Aorta (tissue), 5 donors: ENCODE measurements at regions not wholly inside any gene's neighbourhood (a gene's known extent, or its start where the extent isn't known, plus 50 kb on each side); places are given as distances from the start of the nearest gene placed in this dataset.

Experiments used
- ATAC-seq: fragments of 200-7000 bp; cut with Tn5 transposase; one replicate; pipeline ENCODE4 v1.9.1; 2022; ENCODE audit warnings: moderate library complexity; ENCODE audit not compliant: low FRiP score
- DNase-seq, 2 donors: peaks; one replicate each; pipeline ENCODE4 v3.0.0-alpha.2; 2020
- H3K27ac ChIP-seq, 2 donors: one replicate each; pipeline ENCODE4 v1.5.1; 2013; ENCODE audit warnings: low read length in 2 of 2, mild to moderate bottlenecking in 2 of 2, moderate library complexity in 2 of 2, control low read depth in 1 of 2, inconsistent platforms in 1 of 2, low read depth in 1 of 2
- H3K27me3 ChIP-seq, 2 donors: one replicate each; pipeline ENCODE4 v1.6.1; 2013; ENCODE audit warnings: control low read depth in 1 of 2, low read length in 1 of 2, mild to moderate bottlenecking in 1 of 2, moderate library complexity in 1 of 2; ENCODE audit not compliant: insufficient read depth in 2 of 2, control insufficient read depth in 1 of 2
- H3K36me3 ChIP-seq, 2 donors: one replicate each; pipeline ENCODE4 v1.6.1; 2013; ENCODE audit warnings: control low read depth in 1 of 2, low read length in 1 of 2, mild to moderate bottlenecking in 1 of 2; ENCODE audit not compliant: insufficient read depth in 2 of 2, control insufficient read depth in 1 of 2
- H3K4me1 ChIP-seq, 2 donors: one replicate each; pipeline ENCODE4 v1.6.1; 2013; ENCODE audit warnings: low read length in 2 of 2, control low read depth in 1 of 2, mild to moderate bottlenecking in 1 of 2, moderate library complexity in 1 of 2; ENCODE audit not compliant: insufficient read depth in 2 of 2, control insufficient read depth in 1 of 2
- H3K4me3 ChIP-seq, 2 donors: one replicate each; pipeline ENCODE4 v1.5.1; 2013; ENCODE audit warnings: low read length in 2 of 2, control low read depth in 1 of 2, mild to moderate bottlenecking in 1 of 2
- H3K9me3 ChIP-seq: one replicate; pipeline ENCODE4 v1.6.1; 2013; ENCODE audit warnings: mild to moderate bottlenecking, low read length; ENCODE audit not compliant: control insufficient read depth
- whole genome bisulfite sequencing, 2 donors: extraction: QIAGEN DNeasy Blood & Tissue Kit; methylation state at CpG; one replicate each; pipeline ENCODE4 v1.1.7; 2013; 5-methylcytosine and 5-hydroxymethylcytosine counted together
- intact Hi-C, 2 donors: fragments of 100-400 bp; cut with DNase I; formaldehyde crosslinking; loops; one replicate each; pipeline versions ENCODE4 v1.14.2 to v1.15.0; 2022
- donor health status: healthy with polysubstance abuse.
- donor health status: Bipolar disorder and iron deficiency.
- donor health status: DM: no; HTN: no; CAD: no.
- donor health status: DM: no; HTN: no; CAD: no.
- donor health status: DM: yes; HTN: yes; CAD: no.

DNA sequence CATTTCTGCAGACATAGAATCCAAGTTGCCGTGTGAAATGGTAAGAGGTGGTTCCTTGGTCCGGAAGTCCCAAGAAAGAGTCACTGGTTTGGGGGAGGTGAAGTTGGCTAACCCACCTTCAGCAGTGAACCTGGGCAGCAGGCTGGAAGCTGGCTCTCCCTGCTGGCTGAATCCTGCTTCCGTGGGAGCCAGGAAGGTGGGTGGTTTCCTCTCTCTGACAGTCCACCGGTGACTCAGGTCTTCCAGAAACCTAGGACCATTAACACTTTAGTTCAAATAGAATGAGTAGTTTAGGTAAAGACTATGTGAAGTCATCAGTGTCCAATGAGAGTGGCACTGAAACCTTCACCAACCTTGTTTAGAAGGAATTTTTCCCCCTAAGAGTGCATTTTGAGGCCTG is 87.4 kb upstream of the CACNA2D3 start:
- Histone ChIP-seq H3K4me3 (no peak overlapping the region), H3K4me1 (no peaks in the 10 kb centered on the region), H3K9me3 (no peaks in the 10 kb centered on the region), H3K27ac (no peak overlapping the region), H3K36me3 (no peaks in the 10 kb centered on the region), H3K27me3 (no peaks in the 10 kb centered on the region)
- intact Hi-C loops, result no loop called here
- ATAC-seq (no peak), DNase-seq (no peak)
- WGBS, 2 donors, result 67 to 76% methylated on average over 4 of the region's 4 CpGs

GRCh38 chr3:54033761-54034160 is 88.6 kb upstream of the CACNA2D3 start:
- DNase-seq (no peak), ATAC-seq (no peak)
- H3K27ac ChIP-seq, result no peak overlapping the region
- intact Hi-C loops, result no loop called here
- no peaks in the 10 kb centered on the region for H3K4me1 ChIP-seq
- H3K27me3 ChIP-seq, result no peaks in the 10 kb centered on the region
- H3K4me3 ChIP-seq, result no peak overlapping the region
- no peaks in the 10 kb centered on the region for H3K36me3 ChIP-seq
- H3K9me3 ChIP-seq, result no peaks in the 10 kb centered on the region
- 69 to 77% methylated on average over 17 of the region's 17 CpGs for WGBS, 2 donors

DNA sequence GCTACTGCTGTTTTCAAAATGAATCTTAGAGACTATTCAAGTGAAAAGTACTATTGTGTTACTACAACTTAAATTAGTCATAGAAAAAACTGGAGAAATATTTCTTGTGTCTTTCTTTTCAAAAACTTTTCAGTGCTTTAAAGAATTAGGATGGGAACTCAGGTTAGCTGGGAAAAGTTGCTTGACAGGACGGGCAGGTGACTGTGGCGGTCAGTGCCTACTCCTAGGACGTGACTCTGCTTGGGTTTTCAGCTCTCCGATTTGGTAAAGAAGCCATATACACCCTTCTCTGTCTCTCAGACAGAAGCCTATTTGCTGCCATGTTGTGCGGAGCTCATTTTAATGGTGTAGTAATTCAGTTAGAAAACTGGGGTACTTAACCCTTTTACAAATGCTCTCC is 89.8 kb upstream of the CACNA2D3 start:
- intact Hi-C loops, result no loop called here

GRCh38 chr3:54028372-54028771 is 94.0 kb upstream of the CACNA2D3 start:
- DNase-seq, result no peak
- intact Hi-C loops, result no loop called here
- no peak overlapping the region for H3K4me3 ChIP-seq
- ATAC-seq, result no peak
- H3K4me1 ChIP-seq, result no peaks in the 10 kb centered on the region
- no peaks in the 10 kb centered on the region for H3K27me3 ChIP-seq
- H3K27ac ChIP-seq, result no peak overlapping the region
- H3K36me3 ChIP-seq, result no peaks in the 10 kb centered on the region
- no peaks in the 10 kb centered on the region for H3K9me3 ChIP-seq
- WGBS, 2 donors, result 90 to 91% methylated on average over 5 of the region's 5 CpGs

More for the DNA sequence above, 89.8 kb upstream of the CACNA2D3 start:
- no peak for ATAC-seq
- Histone ChIP-seq H3K4me3 (no peak overlapping the region), H3K36me3 (no peaks in the 10 kb centered on the region), H3K27ac (no peak overlapping the region), H3K27me3 (no peaks in the 10 kb centered on the region), H3K4me1 (no peaks in the 10 kb centered on the region), H3K9me3 (no peaks in the 10 kb centered on the region)
- DNase-seq, result no peak
- 87 to 89% methylated on average over 5 of the region's 5 CpGs for WGBS, 2 donors

GRCh38 chr3:54026543-54026942 is 95.8 kb upstream of the CACNA2D3 start:
- DNase-seq, result no peak
- no peaks in the 10 kb centered on the region for H3K9me3 ChIP-seq
- H3K27ac ChIP-seq, result no peak overlapping the region
- no peak for ATAC-seq
- 1 to 5% methylated on average over 2 of the region's 2 CpGs for WGBS, 2 donors
- intact Hi-C loops, result no loop called here
- H3K4me3 ChIP-seq, result no peak overlapping the region
- H3K27me3 ChIP-seq, result no peaks in the 10 kb centered on the region
- no peaks in the 10 kb centered on the region for H3K36me3 ChIP-seq
- no peaks in the 10 kb centered on the region for H3K4me1 ChIP-seq

DNA sequence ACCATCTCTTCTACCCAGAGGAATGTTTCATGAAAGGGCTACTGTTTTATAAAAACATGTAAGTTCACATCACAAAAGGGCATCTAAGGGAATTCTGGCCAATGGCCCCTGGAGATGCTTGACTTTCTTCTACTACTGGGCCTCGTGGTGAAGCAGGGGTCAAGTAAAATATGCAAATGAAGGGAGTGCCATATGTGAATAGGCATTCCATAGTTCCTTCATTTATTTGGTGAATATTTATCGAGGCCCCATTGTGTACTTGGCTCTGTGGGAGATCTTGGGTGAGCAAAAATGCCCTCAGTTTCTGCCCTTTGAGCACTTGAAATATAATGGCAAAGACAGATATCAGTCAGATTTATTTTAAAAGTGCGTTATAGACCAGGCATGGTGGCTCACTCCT is 101.3 kb upstream of the CACNA2D3 start:
- no peak for ATAC-seq
- intact Hi-C loops, result no loop called here
- H3K27ac ChIP-seq, result no peak overlapping the region
- no peaks in the 10 kb centered on the region for H3K36me3 ChIP-seq
- no peak for DNase-seq
- H3K27me3 ChIP-seq, result no peaks in the 10 kb centered on the region
- no peaks in the 10 kb centered on the region for H3K4me1 ChIP-seq
- 79 to 82% methylated on average over 3 of the region's 3 CpGs for WGBS, 2 donors
- H3K4me3 ChIP-seq, result no peak overlapping the region
- peaks cover 2% of the 10 kb centered on the region for H3K9me3 ChIP-seq

DNA sequence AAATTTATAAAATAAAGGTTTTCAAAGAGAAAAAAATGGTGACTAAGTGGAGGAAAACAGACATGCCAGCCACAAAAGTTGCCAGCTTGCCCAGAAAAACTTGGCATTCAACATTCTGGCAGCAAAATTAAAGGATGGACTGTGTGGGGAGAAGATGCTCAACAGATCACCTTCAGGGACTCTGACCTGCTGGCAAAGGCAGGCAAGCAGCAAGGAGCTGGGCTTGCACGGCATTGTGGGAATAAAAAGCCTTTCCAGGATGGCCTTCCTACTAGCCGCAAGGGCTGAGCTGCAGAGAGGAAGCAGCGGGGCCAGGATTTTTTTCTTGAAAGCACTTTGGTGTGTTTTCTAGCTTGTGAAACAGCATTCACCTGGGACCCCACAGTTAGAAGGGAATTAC is 101.9 kb upstream of the CACNA2D3 start:
- DNase-seq (no peak), ATAC-seq (no peak)
- Histone ChIP-seq H3K9me3 (peaks cover 2% of the 10 kb centered on the region), H3K27ac (no peak overlapping the region), H3K4me3 (no peak overlapping the region), H3K27me3 (no peaks in the 10 kb centered on the region), H3K4me1 (no peaks in the 10 kb centered on the region), H3K36me3 (no peaks in the 10 kb centered on the region)
- intact Hi-C loops, result no loop called here
- WGBS, 2 donors, result 84 to 90% methylated on average over 3 of the region's 3 CpGs

GRCh38 chr3:54014067-54014466 is 108.3 kb upstream of the CACNA2D3 start:
- Histone ChIP-seq H3K27ac (no peak overlapping the region), H3K4me1 (no peaks in the 10 kb centered on the region), H3K4me3 (no peak overlapping the region), H3K27me3 (no peaks in the 10 kb centered on the region), H3K36me3 (no peaks in the 10 kb centered on the region), H3K9me3 (peaks cover 2% of the 10 kb centered on the region)
- WGBS, 2 donors, result 56 to 62% methylated on average over 3 of the region's 3 CpGs
- intact Hi-C loops, result no loop called here
- ATAC-seq, result no peak
- no peak for DNase-seq

- Histone ChIP-seq H3K36me3 (no peaks in the 10 kb centered on the region), H3K9me3 (no peaks in the 10 kb centered on the region), H3K27me3 (no peaks in the 10 kb centered on the region), H3K4me3 (no peak overlapping the region), H3K4me1 (no peaks in the 10 kb centered on the region), H3K27ac (no peak overlapping the region)
- ATAC-seq, result no peak
- 79 to 86% methylated on average over 2 of the region's 2 CpGs for WGBS, 2 donors
- no peak for DNase-seq
- intact Hi-C loops, result no loop called here
These were observed 113.6 kb upstream of the CACNA2D3 start for GRCh38 chr3:54008744-54009143.
